Stimulated activated CD4-positive, alpha-beta T cell treated with anti-CD3 and anti-CD28 coated beads, Interleukin-12 subunit alpha, Interleukin-12 subunit beta, amount 100 ng/mL, for 4 hours (primary cell): ENCODE measurements at regions not wholly inside any gene's neighbourhood (a gene's known extent, or its start where the extent isn't known, plus 50 kb on each side); places are given as distances from the start of the nearest gene placed in this dataset.
"Not testable (repeated sequence)": the region's sequence is repeated elsewhere in the genome, so short reads cannot be mapped to it uniquely, and the experiment has no call there.

ENCODE experiments used
- DNase-seq: peaks from one replicate; pipeline ENCODE4 v3.0.0-alpha.2; 2020

DNA sequence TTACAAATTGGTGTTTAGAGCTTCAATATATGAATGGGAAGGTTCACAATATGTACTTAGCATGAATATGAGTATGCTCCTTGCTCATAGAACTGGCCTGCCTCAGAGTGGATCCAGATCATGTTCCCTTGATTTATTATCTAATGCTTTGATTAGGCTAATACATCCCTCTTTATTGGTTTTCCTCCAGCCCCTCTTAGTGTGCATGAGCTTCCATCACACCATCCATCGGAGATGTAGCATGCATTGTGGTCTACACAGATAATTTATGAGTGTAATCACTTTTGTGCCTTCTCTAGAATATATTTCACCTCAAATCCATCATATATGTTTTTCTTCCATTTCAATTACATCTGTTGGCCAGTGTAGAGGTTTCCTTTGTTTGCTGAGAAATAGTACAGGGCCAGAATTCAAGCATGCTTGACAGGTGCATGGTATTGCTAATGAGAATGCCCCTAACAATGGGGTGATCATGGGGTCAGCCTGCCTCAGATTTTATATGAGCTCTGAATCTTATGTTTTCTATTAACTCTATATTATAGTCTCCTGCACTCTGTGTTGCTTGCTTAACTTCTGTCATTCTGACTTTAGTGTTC lies 786.4 kb upstream of the ARPP21 start:
- DNase-seq: no peak

DNA sequence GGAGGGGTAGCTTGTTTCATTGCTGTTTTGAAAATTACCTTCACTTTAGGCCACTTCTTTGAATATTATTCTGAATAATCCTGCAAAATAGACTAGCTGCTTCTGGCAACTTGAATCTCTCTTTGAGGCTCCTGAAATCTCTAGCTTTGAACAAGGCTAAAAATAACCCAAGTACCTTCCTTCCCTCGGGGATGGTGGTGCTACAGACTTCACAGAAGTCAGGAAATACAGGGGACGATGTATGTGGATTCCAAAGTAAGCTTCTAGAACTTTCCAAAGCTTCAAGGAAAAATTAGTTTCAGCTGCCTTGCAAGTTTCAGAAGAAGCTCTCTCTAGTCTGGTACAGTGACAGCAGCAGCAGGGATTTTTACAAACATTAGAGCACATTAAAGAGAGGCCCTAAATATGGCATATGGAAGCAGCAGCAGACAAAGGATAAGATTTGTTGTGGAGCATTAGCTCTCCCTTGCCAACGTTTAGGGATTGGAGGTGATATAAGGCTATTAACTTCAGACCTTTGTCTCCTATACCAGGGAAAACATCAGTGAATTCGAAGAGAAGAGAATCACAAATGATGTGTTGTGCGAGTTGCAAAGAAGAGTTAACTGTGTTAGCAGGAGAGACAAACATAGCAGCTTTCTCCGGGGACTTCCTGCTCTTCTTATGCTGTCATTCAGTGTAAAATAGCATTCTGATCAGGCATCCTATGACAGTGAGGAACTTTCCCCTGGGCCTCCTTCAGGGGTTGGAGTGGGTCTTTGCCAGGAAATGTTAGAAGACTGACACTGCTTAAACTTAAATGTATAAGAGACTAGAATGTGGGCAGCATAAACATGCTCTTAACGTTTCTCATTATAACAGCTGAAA lies 783.0 kb upstream of the ARPP21 start:
- DNase-seq: no peak

DNA sequence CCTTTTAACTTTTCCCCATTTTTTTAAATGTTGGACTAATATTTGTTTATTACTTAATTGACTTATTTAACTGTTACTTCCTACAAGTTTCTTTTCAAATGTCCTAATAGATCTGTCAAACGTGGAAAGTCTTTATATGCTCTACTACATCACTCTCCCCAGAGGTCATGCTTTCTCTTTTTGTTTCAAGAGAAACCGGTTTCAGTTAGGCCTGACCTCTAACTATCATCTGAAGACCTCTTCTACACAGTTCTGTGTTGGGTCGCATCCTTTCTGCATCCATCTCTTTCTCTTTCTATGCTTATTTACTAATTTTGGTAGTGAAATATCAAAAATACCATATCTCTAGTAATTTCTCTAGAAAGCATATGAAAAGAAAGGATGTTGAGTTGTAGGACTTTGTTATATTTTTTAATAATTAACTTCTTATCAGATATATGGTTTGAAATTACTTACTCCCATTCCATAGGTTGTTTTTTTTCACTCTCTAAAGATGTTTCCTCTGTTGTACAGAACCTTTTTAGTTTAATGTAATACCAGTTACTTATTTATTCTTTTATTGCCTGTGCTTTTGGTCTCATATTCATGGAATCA lies 781.2 kb upstream of the ARPP21 start:
- no peak for DNase-seq

DNA sequence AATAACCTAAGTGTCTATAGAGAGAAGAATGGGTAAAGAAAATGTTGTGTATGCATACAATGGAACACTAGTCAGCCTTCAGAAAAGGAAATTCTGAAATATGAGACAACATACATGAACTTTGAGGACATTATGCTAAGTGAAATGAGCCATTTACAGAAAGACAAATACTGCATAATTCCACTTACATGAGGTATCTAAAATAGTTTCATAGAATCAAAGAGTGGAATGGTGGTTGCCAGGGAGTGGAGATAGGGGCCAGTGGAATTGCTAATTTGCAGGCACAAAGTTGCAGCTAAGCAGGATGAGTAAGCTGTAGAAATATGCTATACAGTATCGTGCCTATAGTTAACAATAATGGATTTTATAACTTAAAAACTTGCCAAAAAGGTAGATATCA lies 779.6 kb upstream of the ARPP21 start:
- DNase-seq: no peak

DNA sequence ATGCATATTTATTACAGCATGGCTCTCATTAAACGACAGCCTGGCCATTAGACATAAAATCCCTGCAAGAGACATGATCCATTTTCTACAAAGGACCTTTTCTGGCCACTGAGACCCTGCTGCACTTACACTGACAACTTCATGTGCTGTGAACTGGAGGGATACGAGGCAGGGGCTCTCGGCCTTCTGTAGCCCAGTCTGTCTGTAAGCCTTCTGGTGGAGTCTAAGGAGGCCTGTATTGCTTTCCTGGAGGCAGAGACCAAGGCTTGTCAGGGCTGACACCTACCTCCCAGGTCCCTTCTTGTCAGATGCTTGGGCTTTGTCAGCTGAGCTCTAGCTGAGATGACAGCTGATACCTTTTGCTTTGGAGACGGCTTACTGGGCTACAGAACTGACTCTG lies 776.9 kb upstream of the ARPP21 start:
- DNase-seq: no peak

DNA sequence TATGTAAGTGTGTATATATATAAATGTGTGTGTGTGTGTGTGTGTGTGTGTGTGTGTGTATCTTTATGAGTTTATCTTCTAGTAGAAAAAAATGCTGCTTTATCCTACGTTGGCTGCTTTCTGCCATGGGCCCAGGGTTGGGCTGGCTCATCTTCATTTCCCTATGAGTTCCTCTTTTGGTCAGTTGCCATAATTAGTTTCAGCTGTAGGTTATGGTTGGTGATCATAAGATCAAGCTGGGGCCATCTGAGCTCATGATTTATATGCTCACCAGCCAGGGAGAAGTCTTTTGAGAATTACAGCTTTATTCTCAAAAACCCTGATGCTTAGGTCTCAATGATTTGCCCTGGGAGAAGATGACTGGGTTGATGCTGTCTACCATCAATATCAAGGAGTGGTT lies 775.8 kb upstream of the ARPP21 start:
- no peak for DNase-seq

DNA sequence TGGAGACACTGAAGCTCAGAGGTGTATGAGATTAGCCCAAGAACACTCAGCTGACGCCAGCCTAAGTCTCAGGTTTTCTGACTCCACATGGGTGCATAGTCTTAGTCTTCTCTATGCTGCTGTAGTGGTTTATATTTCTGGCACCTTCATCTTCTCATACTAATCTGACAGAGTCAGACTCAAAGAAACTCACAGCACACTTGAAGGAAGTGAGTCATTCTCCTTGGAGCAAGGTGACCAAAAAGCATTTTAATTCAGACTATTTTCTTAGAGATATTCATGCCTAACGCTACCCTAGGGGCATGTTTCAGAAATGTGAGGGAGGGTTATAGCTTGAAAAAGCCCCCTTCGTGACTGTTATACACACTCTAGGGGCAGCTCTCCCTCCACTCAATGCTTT lies 775.3 kb upstream of the ARPP21 start:
- DNase-seq: no peak

DNA sequence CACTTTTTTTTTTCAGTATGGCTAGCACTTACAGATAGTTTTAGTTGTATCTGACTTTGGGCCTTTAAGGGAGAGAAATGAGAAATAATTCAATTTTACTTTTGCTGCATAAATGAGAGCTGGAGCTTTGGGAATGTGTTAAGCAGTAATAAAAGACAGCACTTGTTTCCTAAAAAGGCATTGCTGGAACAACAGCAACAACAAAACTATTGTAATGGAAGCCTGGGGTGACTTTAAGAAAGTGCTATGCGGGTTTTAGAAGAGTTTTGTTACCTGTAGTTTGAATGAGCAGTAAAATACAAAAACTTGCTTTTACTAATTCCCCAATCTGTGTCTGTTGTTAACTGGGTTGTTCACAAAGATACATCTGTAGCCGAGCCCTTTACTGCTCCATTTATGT lies 774.0 kb upstream of the ARPP21 start:
- DNase-seq: no peak

DNA sequence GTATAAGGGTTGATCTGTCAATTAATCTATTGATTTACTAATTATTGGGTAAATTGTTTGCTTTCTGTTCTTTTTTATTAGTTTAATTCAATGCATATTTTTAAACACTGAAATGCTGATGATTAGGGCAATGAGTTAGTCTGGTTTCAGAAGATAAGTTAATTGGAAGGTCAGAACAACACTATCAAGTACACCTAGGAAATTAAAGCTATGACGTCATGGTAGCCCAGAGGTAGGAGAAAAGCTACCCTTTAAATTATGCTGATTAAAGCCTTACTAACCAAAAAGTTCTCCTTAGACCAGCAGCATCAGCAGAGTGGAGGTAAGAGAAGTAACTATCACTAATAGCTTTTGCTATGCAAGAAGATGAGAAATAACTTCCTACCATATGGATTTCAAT lies 770.4 kb upstream of the ARPP21 start:
- DNase-seq: no peak

DNA sequence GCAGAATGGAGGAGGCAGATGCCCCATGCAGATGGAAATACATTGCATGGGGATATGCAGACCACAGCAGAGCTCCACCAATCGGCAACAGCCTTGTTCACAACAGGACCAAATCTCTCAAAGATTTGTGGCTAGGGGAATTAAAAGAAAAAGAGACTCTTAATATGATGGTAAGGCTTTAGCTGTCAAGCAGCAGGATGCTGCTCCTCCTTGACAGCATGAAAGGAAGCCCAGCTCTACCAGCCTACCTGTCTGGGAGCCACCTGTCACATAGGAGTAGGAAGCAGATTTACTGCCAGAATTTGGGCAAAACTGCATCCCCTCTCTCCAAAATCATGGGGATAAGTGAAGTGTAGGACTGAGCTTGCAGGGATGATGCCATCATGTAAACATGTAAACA lies 769.6 kb upstream of the ARPP21 start:
- DNase-seq: no peak

DNA sequence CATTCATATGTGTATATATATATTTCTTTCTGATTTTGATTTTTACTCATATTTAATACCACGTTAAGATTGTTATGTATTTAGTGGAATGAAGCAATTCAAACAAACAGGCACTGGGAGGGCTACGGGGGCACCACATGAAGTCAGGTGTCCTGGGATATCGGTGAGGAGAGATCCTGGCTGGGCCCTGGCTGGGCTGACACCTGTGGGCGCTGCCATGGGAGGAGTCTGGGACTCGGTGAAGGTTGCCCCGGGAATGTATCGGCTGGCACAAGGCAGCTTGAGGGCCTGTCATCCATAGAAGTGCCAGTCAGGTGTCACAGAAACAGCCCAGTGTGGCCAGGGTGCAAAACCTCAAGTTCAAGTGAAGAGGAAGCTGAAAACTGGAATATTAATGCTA lies 766.9 kb upstream of the ARPP21 start:
- DNase-seq: no peak

DNA sequence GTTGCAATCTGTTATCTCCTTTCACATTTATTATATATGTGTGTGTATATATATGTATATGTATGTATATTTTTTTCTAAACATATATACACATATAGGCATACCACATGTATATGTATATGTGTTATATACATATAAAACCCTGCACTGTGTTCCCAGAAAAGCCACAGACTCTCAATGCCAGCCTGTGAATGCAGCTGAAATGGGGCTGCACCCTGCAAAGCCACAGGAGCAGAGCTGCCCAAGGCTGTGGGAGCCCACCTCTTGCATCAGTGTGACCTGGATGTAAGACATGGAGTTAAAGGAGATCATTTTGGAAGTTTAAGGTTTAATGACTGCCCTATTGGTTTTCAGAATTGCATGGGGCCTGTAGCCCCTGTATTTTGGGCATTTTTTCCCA lies 762.3 kb upstream of the ARPP21 start:
- DNase-seq: no peak

DNA sequence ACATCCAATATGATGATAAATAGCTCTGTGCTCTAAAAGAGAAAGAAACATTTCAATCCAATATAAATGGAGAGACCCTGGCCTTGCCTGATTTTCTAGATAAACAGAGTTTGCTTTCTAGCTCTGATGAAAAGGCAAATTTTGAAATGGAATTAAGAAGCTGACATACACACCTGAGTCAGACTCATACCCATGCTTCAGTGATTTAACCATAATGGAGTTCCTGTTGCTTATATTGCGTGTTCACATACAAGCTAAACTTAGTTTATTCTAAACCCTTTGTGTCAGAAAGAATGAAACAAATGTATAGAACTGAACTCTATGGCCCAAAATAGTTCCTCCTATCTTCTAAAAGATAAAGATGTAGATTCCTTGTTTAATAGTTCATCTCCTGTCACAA lies 760.8 kb upstream of the ARPP21 start:
- DNase-seq: no peak

DNA sequence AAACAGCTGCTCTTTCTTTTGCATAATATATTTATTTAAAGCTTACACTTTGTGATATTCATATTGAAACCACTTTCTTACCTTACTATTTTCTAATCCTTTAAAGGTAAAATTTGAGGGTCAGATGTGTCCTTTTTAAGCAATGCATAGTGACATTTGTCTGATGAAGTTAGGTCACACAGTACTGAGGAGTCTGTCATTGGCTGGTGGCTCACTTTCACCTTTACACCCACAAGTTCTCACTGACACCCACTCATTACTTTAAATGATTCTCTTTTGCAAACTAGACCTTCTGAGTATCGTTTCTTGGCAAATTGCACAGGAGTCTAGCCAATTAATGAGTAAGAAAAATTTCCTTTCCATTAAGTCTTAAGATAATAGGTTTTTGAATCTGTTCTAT lies 758.3 kb upstream of the ARPP21 start:
- DNase-seq: no peak

DNA sequence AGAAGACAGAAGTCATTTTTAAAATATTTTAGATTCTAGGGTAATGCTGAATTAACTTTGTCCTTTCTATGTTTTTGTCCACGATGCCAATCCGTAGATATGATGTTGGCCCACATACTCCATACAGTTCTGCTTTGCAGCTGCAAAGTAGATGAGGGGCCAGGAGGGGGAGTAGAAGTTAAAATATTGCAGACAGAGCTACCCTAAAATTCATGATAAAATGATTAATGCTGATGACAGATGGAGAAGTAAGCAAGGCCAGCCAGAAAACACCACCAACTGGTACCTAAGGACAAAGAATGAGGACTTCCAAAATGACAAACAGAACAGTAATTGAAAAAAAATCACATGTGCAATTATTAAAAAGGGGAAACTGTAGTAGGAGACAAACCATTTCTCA lies 756.6 kb upstream of the ARPP21 start:
- DNase-seq: no peak

DNA sequence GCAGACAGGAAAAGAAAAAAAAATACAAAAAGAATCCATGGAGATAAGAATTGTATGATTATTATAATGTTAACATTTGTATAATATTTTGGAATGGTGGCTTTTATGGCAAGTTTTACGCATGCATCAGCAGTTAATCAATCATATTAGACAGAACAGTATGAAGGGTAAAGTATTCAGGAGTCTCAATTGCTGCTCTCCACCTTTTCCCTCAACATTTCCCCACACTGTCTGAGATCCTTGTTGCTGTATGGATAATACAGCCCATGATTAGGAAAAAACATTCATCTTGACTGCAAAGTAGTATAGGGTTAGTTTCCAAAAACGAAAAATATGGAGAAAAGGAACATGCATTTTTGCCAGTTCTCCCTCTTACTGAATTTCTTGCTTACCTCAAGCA lies 755.3 kb upstream of the ARPP21 start:
- DNase-seq: no peak

DNA sequence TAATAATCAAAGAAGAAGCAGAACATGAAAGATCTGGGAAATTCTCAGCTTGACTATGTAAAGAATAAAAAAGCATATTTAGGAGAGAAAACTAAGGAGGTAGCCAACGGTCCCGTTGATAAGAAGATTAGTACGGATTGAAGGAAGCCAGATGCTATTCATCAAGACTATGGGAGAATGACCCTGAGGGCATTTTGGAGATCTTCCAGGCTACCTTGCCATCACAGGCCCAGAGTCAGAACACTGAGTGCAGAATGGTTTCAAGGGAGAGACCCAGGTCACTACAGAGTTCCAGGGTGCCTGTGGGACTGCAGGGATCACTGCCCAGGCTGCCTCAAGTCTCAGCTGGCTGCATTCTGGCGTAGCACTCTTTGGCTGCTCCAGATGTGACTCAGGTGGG lies 752.9 kb upstream of the ARPP21 start:
- DNase-seq: no peak

DNA sequence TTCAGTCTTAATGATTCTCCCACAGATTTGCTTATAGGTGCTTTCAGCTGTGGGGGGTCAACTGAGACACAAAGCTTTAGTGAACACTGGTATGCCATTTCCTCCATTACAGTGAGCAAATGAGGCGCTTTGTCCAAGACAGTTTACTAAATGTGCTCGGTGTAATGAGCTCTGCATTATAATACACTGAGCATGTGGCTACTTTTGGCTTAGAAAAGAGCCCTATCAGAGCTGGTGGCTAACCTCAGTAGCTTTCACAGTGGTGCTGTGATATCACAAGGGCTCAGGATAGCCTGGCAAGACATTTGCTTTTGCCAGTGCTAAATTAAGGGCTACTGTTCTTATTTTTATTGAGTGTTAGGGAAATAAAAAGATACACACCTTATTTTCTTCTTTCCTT lies 749.7 kb upstream of the ARPP21 start:
- no peak for DNase-seq

DNA sequence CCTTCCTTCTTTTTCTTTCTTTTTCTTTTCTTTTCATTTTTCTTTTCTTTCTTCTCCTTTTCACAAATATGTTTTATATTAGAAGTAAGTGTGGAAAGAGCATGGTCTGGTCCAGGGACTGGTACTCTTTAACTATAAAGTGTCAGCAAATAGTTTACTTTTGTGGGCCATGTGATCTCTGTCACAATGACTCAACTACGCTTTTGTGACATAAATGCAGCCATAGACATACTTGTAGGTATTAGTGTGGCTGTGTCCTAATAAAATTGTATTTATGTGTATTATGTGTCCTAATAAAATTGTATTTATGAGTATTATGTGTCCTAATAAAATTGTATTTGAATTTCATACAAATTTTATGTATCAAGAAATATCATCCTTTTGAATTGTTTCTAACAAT lies 749.1 kb upstream of the ARPP21 start:
- DNase-seq: no peak

DNA sequence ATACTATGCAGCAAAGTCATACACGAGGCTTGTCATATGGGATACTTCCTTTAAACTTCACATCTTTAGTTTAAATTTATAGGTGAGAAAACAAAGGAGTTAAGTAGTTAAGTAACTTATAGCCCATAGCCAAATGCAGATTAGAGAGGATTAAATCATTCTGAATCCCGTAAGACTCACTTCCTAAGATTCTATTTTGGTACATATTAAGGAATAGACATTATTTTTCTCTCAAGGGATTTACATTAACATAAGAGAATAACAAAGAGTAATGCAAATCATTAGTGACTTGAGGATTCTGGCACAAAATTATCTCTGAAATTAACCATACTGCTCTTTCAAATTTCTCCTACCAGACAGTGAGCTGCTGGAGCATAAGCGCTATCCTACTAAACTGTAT lies 747.4 kb upstream of the ARPP21 start:
- no peak for DNase-seq

DNA sequence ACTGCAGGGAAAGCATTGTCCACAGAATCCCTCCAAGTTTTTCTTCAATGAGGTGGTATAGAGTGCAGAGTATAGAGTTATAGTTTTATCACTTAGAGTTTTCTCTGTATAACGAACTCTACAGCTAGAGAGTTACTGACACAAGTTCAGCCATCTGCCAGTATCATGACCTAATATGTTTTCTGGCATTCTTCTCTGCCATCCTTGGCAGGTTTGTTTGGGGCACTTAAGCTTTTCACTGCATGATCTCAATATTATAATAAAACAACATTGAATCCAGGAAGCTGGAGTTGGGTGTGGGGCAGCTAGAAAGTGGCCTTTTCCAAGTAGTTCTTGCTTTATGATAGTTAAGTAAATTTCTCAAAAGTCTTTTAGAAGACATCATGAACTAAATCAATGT lies 743.5 kb upstream of the ARPP21 start:
- DNase-seq: no peak

DNA sequence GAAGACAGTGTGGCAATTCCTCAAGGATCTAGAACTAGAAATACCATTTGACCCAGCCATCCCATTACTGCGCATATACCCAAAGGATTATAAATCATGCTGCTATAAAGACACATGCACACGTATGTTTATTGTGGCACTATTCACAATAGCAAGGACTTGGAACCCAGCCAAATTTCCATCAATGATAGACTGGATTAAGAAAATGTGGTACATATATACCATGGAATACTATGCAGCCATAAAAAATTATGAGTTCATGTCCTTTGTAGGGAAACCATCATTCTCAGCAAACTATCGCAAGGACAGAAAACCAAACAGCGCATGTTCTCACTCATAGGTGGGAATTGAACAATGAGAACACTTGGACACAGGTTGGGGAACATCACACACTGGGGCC lies 729.6 kb upstream of the ARPP21 start:
- DNase-seq: not testable (repeated sequence)

DNA sequence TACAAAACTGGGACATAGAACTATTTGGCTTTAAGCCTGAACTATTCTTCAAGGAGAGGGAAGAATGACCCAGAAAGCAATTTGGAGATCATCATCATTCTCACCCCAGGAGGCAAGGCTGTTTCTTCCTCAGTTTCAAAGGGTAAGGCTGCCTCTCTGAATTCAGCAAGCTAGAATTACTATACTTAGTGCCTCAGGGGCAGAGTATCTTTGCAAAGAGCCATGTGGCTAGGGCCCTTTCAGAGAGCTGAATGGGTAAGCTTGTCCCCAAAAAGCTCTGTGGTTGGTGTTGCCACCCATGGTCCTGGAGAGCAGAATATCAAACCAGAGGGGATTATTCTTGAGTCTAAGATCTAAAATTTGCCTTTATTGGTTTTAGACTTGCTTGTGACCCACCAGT lies 720.3 kb upstream of the ARPP21 start:
- DNase-seq: no peak

DNA sequence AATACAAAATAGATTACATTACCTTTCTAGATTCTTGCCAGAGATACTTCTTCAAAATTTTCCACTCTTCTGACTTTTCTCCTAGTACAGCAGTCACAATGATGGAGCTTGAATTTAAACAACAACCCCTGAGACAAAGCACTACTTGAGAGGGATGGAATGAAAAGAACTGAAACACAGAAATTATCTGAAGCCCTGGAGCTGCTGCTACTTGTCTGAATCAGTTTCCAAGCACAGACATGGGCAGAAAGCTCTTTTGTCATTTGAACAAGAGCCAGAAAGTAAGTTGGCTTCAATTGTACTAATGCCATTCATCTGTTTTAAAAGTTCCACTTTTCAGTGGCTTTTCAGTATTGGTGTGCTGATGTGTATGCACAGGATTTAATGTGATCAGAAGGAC lies 718.5 kb upstream of the ARPP21 start:
- no peak for DNase-seq

DNA sequence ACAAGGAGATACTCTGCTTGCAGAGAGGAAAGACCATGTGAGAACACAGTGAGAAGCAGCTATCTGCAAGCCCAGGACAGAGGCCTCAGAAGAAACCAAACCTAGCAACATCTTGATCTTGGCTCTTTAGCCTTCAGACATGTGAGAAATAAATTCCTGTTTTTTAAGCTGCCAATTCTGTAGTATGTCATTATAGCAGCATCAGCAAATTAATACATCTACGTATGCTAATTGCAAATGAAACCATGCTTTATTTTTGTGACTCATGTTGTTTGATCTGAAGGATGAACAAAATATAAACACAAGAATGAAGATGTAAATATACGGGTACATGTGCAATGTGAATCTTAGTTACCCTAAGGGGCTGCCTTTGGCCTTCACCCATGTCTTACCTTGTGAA lies 714.4 kb upstream of the ARPP21 start:
- DNase-seq: no peak
